Lower leg skin (tissue), 4 donors: ENCODE measurements at regions not wholly inside any gene's neighbourhood (a gene's known extent, or its start where the extent isn't known, plus 50 kb on each side); places are given as distances from the start of the nearest gene placed in this dataset.

Source experiments
- DNase-seq, 2 donors: peaks; one replicate each; pipeline ENCODE4 v3.0.0-alpha.2; 2019; ENCODE audit warnings: low spot score in 2 of 2
- H3K4me3 ChIP-seq: fragments of 200-600 bp; sonication (generic); 2 replicates; pipeline ENCODE4 v1.5.1; 2017; ENCODE audit warnings: mild to moderate bottlenecking, low read depth; ENCODE audit not compliant: poor library complexity, severe bottlenecking
- POLR2A ChIP-seq, 2 donors: fragments of 450-650 bp; IDR thresholded peaks; one replicate each; pipeline ENCODE4 v1.6.1; 2016 to 2017; ENCODE audit warnings: antibody characterized with exemption in 2 of 2, mild to moderate bottlenecking in 1 of 2, moderate library complexity in 1 of 2
- WGBS, 2 donors: methylation state at CpG; one replicate each; pipeline ENCODE4 v1.1.5; 2018; 5-methylcytosine and 5-hydroxymethylcytosine counted together
- intact Hi-C: fragments of 100-400 bp; cut with DNase I; formaldehyde crosslinking; loops from one replicate; pipeline ENCODE4 v1.15.0; 2023; ENCODE audit warnings: low total_unique reads
- TF ChIP-seq, protein P1 (sequence below), 3 donors: fragments of 450-650 bp; IDR thresholded peaks; one replicate each; pipeline ENCODE4 v1.5.1; 2016; ENCODE audit warnings: antibody characterized with exemption in 3 of 3, mild to moderate bottlenecking in 3 of 3, moderate library complexity in 2 of 3

DNA sequence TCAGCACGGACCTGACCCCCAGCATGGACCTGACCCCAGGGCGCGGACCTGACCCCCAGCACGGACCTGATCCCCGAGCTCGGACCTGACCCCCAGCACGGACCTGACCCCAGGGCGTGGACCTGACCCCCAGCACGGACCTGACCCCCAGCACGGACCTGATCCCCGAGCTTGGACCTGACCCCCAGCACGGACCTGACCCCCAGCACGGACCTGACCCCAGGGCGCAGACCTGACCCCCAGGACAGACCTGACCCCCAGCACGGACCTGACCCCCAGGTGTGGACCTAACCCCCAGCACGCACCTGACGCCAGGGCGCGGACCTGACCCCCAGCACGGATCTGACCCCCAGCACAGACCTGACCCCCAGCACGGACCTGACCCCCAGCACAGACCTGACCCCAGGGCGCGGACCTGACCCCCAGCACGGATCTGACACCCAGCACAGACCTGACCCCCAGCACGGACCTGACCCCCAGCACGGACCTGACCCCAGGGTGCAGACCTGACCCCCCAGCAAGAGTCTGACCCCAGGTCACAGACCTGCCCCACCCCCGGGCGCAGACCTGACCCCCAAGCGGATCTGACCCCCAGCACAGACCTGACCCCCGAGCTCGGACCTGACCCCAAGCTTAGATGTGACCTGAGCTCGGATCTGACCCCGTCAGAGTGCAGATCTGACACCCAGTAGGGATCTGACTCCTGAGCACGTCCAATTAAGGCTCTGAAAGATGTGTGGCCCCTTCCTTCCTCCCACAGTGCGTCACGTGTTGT lies 98.7 kb downstream of the C16orf95 start:
- DNase-seq, result peak in 1 of 2 donors; percentile 82
- no peak overlapping the region for H3K4me3 ChIP-seq
- TF ChIP-seq, protein P1, sequence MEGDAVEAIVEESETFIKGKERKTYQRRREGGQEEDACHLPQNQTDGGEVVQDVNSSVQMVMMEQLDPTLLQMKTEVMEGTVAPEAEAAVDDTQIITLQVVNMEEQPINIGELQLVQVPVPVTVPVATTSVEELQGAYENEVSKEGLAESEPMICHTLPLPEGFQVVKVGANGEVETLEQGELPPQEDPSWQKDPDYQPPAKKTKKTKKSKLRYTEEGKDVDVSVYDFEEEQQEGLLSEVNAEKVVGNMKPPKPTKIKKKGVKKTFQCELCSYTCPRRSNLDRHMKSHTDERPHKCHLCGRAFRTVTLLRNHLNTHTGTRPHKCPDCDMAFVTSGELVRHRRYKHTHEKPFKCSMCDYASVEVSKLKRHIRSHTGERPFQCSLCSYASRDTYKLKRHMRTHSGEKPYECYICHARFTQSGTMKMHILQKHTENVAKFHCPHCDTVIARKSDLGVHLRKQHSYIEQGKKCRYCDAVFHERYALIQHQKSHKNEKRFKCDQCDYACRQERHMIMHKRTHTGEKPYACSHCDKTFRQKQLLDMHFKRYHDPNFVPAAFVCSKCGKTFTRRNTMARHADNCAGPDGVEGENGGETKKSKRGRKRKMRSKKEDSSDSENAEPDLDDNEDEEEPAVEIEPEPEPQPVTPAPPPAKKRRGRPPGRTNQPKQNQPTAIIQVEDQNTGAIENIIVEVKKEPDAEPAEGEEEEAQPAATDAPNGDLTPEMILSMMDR (IDR thresholded peaks at IDR 0.05), result no peak
- TF ChIP-seq POLR2A (IDR thresholded peaks at IDR 0.05), result no peak
- intact Hi-C loops, result loop anchor here (5.0 kb wide), 1 partner anchor 676 kb away; no protein-coding TSS in a partner anchor
- WGBS, 2 donors, result 76 to 85% methylated on average over 11 of the region's 36 CpGs

DNA sequence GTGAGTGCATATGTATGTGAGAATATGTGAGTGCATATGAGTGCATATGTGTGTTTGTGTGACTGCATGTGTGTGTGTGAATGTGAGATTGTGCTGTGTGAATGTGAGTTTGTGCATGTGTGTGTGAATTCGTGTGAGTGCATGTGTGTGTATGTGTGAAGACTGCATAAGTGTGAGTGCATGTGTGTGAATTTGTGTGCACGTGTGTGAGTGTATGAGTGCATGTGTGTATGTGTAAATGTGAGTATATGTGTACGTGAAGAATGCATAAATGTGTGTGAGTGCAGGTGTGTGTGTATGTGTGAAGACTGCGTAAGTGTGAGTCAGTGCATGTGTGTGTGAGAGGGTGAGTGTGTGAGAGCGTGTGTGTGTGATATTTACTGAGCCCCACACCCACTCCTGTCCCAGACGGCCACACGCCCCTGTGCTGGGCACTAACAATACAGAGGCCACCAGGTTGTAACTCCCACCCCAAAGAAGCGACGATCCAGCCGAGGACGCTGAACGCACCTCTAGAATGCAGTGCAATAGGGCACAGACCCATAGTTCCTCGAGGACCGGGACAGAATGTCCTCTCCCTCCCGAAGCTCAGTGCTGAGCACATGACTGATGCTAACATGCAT lies 97.8 kb downstream of the C16orf95 start:
- peak in 1 of 2 donors; percentile 58 for DNase-seq
- TF ChIP-seq, protein P1 (IDR thresholded peaks at IDR 0.05), result no peak
- no peak for TF ChIP-seq POLR2A (IDR thresholded peaks at IDR 0.05)
- intact Hi-C loops, result loop anchor here (5.0 kb wide), 1 partner anchor 677 kb away; no protein-coding TSS in a partner anchor
- no peak overlapping the region for H3K4me3 ChIP-seq
- 93% methylated on average over 15 of the region's 15 CpGs for WGBS, 2 donors

DNA sequence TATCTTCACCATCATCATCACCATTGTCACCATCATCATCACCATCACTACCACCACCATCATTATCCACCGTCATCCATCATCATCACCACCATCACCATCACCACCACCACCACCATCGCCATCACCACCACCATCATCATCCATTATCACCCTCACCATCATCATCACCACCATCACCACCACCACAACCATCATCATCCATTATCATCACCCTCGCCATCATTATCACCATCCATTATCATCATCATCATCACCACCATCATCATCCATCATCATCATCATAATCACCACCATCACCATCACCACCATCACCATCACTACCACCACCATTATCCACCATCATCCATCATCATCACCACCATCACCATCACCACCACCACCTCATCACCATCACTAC lies 95.6 kb downstream of the C16orf95 start:
- no peak for DNase-seq
- TF ChIP-seq, protein P1 (IDR thresholded peaks at IDR 0.05), result no peak
- TF ChIP-seq POLR2A (IDR thresholded peaks at IDR 0.05), result no peak
- WGBS, 2 donors, result 81 to 93% methylated on average over 3 of the region's 3 CpGs
- intact Hi-C loops, result no loop called here
- no peak overlapping the region for H3K4me3 ChIP-seq

DNA sequence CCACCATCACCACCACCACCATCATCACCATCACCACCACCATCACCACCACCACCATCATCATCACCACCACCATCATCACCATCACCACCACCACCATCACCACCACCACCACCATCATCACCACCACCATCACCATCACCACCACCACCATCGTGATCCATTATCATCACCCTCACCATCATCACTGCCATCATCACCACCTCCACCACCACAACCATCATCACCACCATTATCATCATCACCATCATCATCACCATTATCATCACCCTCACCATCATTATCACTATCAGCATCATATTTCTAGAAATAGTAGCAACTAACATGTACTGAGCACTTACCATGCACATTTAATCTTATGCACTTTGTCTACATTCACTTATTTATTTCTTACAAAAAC lies 94.9 kb downstream of the C16orf95 start:
- H3K4me3 ChIP-seq, result no peak overlapping the region
- no peak for TF ChIP-seq POLR2A (IDR thresholded peaks at IDR 0.05)
- TF ChIP-seq, protein P1 (IDR thresholded peaks at IDR 0.05), result no peak
- intact Hi-C loops, result no loop called here
- 97 to 100% methylated on average over 1 of the region's 1 CpG for WGBS, 2 donors
- DNase-seq, result peak in 1 of 2 donors; percentile 14

DNA sequence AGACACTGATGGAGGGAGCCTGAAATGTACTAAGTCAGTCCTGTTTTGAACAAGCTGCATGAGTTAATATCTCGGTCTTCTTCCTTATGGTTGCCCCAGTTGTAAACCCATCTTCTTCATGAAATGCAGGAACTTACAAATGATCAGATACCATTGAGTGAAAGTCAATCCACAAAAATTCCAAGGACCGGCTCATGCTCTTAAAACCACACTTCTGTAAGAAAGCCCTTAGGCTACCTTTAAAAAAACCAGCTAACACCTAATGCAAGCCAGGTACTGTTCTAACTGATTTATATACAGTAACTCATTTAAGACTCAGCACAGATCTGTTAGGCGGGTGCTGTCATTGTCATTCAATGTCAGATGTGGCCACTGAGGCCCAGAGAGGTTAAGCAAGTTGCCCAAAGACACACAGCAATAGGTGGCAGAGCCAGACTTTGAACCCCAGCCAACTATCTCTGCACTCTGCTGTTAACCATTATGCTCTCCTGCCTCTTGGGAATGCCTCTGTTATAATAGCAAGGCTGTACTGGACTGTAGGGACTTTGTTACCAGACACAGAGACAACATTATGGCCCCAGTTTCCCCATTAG lies 93.4 kb downstream of the C16orf95 start:
- DNase-seq, result peak in 1 of 2 donors; percentile 9
- WGBS, 2 donors, result 52 to 60% methylated on average over 3 of the region's 3 CpGs
- intact Hi-C loops, result no loop called here
- H3K4me3 ChIP-seq, result no peak overlapping the region
- TF ChIP-seq POLR2A (IDR thresholded peaks at IDR 0.05), result no peak
- TF ChIP-seq, protein P1 (IDR thresholded peaks at IDR 0.05), result no peak
